ENCODE measurements at regions not wholly inside any gene's neighbourhood (a gene's known extent, or its start where the extent isn't known, plus 50 kb on each side); places are given as distances from the start of the nearest gene placed in this dataset.
"Not testable (repeated sequence)": the region's sequence is repeated elsewhere in the genome, so short reads cannot be mapped to it uniquely, and the experiment has no call there.

DNA sequence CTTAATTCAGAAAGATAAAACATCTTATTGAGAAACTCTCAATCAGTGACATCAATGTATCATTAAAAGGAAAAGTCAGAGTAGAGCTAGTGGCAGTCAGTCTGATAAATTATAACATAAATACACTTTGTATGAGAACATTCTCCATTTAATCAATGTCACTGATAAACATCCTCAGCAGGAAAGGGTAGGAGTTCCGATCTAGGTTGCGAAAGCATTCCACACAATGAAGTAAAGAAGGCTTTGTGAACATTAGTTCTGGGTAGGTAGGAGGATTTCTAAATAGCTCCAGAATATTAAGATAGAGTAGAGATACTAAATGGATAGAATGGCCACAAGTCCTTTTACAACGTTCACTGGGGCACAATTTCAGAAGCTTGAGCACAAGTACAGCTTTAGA is 179.7 kb upstream of the MALRD1 start:
- no peak for DNase-seq (ENCODE audit: low read depth in 2 of 2)

DNA sequence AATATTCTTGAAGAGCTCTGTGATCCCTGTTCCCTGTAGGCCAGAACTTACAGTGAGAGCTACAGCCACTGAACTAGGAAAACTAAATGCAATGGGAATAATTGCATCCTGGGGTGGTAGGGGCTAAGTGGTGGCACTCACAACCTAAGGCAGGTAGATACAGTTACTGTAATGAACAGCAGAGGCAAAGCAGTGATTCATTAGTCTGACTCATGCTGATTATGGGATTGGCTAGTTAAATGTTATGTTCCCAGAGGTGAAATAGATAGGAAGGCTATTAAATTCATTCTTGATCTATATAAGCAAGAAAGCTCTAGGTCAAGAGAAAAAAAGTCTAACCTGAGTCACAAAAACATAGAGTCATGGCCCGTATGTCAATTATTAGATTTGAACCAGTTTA is 173.1 kb upstream of the MALRD1 start:
- DNase-seq (ENCODE audit: low read depth in 2 of 2) = no peak

DNA sequence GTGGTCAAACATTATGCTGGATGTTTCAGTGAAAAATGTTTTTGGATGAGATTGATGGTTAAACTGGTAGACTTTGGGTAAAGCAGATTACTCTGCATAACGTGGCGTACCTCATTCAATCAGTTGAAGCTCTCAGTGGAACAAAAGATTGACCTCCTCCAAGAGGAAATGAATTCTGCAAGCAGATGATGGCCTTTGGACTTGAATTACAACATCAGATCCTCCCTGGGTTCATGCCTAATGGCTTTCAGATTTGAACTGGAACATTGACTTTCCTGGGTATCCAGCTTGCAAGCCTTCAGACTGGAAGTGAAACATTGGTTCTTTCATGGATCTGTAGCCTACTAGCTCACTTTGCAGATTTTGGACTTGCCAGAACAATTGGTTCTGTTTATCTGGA is 169.3 kb upstream of the MALRD1 start:
- no peak for DNase-seq (ENCODE audit: low read depth in 2 of 2)

DNA sequence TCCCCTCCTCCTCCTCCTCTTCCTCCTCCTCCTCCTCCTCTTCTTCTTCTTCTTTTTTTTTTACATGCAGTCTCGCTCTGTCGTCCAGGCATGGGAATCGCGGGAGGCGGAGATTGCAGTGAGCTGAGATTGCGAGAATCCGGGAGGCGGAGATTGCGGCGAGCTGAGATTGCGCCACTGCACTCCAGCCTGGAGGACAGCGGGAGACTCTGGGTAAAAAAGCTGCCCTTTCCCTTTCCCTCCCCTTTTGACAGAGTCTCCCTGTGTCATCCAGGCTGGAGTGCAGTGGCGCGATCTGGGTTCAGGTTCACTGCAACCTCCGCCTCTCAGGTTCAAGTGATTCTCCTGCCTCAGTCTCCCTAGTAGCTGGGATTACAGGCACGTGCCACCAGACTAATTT is 168.1 kb upstream of the MALRD1 start:
- no peak for DNase-seq (ENCODE audit: low read depth in 2 of 2)

DNA sequence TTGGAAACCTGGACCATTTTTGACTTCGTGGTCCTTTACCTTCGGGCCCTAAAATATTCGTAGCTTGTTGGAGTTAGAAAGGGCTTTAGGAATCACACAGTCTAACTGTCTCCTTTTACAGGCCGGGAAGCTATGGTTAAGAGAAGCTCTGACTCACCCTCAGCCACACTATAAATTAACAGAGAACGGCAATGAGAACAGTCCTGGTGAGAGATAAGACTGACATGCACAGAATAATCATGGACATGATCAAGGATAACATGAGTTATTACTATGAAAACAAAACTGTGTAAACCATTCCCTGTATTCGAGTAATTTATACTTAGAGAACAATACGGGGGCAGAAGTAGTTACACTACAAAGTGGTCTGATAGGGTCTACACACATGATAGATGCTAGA is 162.5 kb upstream of the MALRD1 start:
- DNase-seq (ENCODE audit: low read depth in 2 of 2) = no peak

DNA sequence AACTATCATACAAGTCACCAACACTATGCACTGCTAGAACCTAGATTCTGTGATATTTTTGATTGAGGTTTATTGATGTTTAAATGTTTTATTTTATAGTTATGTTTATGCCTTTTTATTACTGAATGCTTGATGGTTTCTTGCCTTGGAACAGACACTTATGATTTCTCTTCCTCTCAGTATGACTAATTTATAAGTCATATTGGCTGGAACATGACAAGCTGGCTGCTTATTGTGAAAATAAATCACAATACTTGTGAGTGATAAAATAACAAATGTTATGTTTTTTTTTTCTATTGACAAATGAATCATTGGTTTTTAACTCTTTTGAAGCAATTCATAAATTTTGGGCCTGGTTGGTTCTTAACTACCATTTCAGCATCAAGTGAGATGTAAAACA is 142.0 kb upstream of the MALRD1 start:
- no peak for DNase-seq (ENCODE audit: low read depth in 2 of 2)

DNA sequence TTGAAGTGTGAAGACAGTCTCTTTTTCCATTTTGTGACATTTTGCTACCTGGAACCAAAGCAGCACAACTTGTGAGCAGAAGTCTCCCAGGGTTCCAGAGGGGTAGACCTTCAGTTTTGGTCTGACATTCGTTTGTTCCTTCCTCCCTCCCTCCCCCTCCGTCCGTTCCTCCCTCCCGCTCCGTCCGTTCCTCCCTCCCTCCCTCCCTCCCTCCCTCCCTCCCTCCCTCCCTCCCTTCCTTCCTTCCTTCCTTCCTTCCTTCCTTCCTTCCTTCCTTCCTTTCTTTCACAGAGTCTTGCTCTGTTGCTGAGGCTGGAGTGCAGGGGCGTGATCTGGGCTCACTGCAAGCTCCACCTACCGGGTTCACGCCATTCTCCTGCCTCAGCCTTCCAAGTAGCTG is 131.2 kb upstream of the MALRD1 start:
- DNase-seq (ENCODE audit: low read depth in 2 of 2) = not testable (repeated sequence)

DNA sequence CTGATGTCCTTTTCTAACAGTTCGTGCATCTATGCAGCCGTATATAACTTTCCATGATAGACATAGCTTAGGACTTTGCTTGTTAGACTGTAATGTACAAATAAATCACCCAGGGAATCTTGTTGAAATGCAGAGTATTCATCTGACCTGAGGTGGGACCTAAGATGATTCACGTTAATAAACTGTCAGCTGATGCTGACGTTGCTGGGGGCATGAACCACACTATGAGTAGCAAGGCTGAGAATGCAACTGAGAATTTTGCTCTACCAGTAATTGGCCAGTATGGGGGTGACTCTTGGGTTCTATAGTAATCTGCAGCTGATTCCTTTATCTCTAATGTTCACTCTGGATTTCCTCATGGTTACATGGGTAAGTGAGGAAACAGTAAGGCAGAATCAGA is 130.1 kb upstream of the MALRD1 start:
- no peak for DNase-seq (ENCODE audit: low read depth in 2 of 2)

DNA sequence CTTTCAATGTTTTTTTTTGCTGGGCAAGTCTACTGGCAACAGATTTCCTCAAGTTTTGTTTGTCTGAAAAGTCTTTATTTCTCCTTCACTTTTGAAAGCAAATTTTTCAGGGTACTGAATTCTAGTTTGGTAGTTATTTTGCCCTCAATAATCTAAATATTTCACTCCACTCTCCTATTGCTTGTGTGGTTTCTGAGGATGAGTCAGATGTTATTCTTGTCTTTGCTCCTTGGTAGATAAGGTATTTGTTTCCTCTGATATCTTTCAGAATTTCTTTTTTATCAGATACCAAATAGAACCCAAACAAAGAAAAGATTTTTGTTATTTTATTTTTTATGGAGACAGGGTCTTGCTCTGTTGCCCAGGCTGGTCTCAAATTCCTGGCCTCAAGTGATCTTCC is 99.2 kb upstream of the MALRD1 start:
- DNase-seq (ENCODE audit: low read depth in 2 of 2) = no peak

DNA sequence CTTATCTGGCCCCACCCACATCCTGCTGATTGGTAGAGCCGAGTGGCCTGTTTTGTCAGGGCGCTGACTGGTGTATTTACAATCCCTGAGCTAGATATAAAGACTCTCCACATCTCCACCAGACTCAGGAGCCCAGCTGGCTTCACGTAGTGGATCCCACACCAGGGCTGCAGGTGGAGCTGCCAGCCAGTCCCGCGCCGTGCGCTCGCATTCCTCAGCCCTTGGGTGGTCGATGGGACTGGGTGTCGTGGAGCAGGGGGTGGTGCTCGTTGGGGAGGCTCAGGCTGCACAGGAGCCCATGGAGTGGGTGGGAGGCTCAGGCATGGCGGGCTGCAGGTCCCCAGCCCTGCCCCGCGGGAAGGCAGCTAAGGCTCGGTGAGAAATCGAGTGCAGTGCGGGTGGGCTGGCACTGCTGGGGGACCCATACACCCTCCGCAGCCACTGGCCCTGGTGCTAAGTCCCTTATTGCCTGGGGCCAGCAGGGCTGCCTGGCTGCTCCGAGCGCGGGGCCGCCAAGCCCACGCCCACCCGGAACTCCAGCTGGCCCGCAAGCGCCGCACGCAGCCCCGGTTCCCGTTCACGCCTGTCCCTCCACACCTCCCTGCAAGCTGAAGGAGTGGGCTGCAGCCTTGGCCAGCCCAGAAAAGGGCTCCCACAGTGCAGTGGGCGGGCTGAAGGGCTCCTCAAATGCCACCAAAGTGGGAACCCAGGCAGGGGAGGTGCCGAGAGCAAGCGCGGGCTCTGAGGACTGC is 97.4 kb upstream of the MALRD1 start:
- not testable (repeated sequence) for DNase-seq (ENCODE audit: low read depth in 2 of 2)

DNA sequence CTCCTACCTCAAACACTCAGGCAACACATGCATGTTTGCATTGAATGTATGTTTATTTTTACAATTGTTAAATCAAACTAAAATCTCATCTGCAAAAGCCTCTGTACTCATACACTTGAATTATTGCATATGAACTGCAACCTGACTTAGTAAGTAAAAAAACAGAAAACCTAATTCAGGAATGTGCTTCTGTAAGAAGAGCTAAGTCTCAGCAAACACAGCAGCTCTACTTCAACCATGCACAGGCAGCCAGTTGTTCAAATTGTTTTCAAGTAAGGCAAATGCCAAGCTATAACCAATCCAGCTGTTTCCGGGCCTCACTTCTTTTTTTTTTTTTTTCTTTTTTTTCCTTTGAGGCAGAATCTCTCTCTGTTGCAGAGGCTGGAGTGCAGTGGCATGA is 93.5 kb upstream of the MALRD1 start:
- no peak for DNase-seq (ENCODE audit: low read depth in 2 of 2)

DNA sequence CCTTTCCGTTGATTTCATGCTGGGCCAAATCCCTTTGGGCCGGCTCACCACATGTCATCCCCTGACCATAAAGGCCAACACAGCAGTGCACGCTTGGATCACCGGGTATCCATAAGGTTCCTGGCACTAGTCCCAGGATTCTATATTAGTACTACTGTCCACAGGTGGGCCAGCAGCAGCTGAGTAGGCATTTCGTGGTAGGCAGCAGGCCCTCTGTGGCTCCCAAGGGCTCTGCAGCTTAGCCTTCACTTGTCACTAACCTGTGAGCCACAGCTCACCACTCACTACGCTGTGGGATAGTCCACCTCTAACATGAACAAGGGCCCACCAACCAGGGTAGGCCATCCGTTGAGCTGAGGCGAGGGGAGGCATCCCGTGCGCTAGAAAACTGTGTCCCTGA is 89.2 kb upstream of the MALRD1 start:
- no peak for DNase-seq (ENCODE audit: low read depth in 2 of 2)

DNA sequence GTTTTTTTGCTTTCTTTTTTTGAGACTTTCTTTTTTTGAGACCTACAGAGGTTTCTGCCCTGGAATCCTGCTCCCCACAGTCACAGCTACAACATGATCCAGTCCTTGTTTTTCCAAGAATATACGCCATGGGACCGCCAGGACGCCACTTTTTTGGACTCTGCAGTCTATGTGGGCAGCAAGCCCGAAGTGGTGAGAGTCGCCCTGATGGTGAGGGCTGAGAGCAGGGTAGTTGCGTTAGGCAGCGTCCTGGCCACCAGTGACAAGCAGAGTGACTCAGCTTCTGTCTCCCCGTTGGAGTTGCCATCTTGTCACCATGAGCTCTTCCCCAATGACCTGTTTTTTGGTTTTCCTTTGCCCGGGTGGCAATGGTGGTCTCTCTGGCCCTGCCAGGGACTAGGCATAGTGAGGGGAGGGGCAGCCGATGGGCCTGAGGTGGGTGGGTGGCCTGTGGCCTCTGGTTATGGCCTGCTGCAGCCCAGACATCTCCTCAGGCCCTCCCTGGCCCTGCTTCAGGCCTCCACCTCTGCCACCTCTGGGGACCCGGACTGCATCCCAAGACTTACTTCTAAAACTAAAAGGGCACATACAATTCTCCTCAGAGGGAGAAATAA is 88.0 kb upstream of the MALRD1 start:
- DNase-seq (ENCODE audit: low read depth in 2 of 2) = no peak

DNA sequence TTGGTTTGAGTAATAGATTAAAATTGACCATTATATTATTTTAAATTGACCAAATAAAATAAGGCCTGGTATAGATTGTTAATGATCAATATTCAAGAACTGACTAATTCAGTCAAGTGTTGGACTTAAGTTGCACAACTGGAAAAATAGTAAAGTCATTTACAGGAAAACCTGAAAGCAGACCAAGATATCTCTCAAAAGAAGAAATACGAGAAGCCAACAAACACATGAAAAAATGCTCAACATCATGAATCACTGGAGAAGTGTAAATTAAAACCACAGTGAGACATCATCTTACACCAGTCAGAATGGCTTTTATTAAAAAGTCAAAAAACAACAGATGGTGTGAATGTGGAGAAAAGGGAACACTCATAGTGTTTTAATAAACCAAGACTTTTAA is 80.4 kb upstream of the MALRD1 start:
- no peak for DNase-seq (ENCODE audit: low read depth in 2 of 2)

DNA sequence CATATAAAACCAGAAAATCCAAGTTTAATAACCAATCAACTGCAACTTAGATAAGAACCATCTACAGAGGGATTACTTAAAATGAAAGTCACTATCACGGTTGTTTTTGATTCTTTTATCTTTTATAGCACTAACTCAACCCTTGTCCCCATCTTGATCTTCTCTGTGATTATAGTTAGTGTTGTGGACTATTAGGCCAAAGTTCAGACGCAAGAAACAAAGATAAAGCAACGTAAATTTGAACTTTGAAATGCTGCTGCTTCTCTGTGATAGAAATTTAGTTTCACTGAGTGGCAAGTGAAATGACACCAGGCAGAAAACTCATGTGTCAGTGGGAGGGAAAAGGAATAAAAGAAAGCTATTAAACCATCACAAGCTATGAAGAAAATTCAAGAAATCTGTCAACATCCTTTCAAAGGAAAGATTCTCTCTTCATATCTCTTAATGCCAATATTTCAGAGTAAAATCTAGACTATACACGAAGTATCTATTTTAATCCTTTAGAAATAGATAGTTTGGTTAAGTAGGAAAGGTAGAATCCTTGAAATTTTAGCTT is 71.8 kb upstream of the MALRD1 start:
- no peak for DNase-seq (ENCODE audit: low read depth in 2 of 2)

DNA sequence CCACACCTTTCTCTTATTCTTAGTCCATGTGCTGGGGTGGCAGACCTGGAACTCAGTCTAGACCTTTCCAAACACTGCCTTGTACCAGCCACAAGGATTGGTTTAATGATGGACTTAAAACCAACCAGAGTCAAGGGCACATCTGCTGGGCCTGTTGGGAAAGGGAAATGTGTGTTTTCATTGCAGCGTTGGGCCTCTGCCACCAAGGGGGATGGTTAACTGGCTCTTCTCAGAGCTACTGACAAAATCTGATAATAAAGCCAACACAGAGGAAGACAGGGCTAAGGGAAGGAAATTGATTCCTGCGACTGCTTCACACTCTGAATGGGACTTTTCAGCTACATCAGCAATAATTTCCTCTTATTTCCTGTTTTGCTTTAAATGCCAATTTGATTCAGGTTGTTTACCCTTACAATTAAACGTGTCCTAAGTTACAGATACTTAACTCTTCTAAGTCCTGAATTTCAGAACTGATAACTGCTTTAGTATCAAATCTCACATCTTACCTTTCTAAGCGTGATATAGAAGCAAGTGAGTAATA is 68.4 kb upstream of the MALRD1 start:
- DNase-seq (ENCODE audit: low read depth in 2 of 2) = no peak

DNA sequence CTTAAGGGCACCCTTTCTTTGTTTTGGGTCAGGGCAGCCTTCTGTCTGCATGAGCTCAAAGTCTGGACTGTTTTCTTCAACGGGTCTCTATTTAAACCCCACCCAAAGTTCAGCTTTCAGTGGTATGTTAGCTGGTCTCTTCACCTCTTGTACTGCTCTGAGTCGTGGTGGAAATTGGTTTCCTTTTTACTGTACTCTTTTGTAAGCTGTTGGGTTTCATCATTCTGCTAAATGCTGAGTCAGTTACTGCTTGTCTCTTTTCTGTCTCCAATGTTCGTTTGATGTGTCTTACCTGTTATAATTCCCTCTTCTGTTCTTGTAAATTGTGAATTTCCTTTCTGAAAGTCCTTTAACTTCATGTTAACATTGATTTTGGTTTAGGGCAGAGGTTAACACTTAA is 64.1 kb upstream of the MALRD1 start:
- DNase-seq (ENCODE audit: low read depth in 2 of 2) = no peak

DNA sequence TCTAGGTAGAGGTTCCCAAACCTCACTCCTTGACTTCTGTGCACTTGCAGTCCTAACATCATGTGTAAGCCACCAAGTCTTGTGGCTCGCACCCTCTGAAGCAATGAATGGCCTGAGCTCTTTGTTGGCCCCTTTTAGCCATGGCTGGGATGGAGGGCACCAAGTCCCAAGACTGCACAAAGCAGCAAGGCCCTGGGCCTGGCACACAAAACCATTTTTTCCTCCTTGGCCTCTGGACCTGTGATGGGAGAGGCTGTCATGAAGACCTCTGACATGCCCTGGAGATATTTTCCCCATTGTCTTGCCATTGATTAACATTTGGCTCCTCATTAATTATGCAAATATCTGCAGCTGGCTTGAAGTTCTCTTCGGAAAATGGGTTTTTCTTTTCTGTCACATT is 60.3 kb upstream of the MALRD1 start:
- DNase-seq (ENCODE audit: low read depth in 2 of 2) = no peak
